Osteoblast (primary cell): ENCODE measurements at regions not wholly inside any gene's neighbourhood (a gene's known extent, or its start where the extent isn't known, plus 50 kb on each side); places are given as distances from the start of the nearest gene placed in this dataset.

Experiments used
- DNase-seq: peaks from one replicate; pipeline ENCODE4 v3.0.0; 2011; ENCODE audit warnings: low spot score, mixed read lengths; ENCODE audit not compliant: insufficient read length; ENCODE audit errors: missing footprints
- H2AFZ ChIP-seq: 2 replicates; pipeline ENCODE4 v1.6.0; 2011; ENCODE audit warnings: mild to moderate bottlenecking, low read length
- H3K27ac ChIP-seq: 2 replicates; pipeline ENCODE4 v1.5.1; 2011; ENCODE audit warnings: mild to moderate bottlenecking, low read depth, low read length, moderate library complexity
- H3K27me3 ChIP-seq: 2 replicates; pipeline ENCODE4 v1.6.0; 2012; ENCODE audit warnings: mild to moderate bottlenecking, control low read depth, inconsistent platforms, low read length, moderate library complexity; ENCODE audit not compliant: insufficient read depth
- H3K36me3 ChIP-seq: 2 replicates; pipeline ENCODE4 v1.5.1; 2011; ENCODE audit warnings: mild to moderate bottlenecking, low read length, control low read depth, moderate library complexity; ENCODE audit not compliant: insufficient read depth
- H3K4me1 ChIP-seq: 2 replicates; pipeline ENCODE4 v1.5.1; 2011; ENCODE audit warnings: mild to moderate bottlenecking, low read length, control low read depth, moderate library complexity; ENCODE audit not compliant: insufficient read depth
- H3K4me2 ChIP-seq: 2 replicates; pipeline ENCODE4 v1.6.0; 2011; ENCODE audit warnings: mild to moderate bottlenecking, low read length; ENCODE audit not compliant: insufficient read depth
- H3K4me3 ChIP-seq: fragments of 200-600 bp; sonication (generic); 3 replicates; pipeline ENCODE4 v1.5.1; 2012; ENCODE audit warnings: mild to moderate bottlenecking, low read length, inconsistent platforms; ENCODE audit not compliant: insufficient read depth
- H3K79me2 ChIP-seq: 2 replicates; pipeline ENCODE4 v1.6.0; 2012; ENCODE audit warnings: mild to moderate bottlenecking, low read length, control low read depth, inconsistent platforms; ENCODE audit not compliant: insufficient read depth
- H3K9me3 ChIP-seq: 2 replicates; pipeline ENCODE4 v1.5.1; 2011; ENCODE audit warnings: low read depth, low read length, control low read depth
- H4K20me1 ChIP-seq: 2 replicates; pipeline ENCODE4 v1.6.0; 2012; ENCODE audit warnings: mild to moderate bottlenecking, low read length, control low read depth; ENCODE audit not compliant: insufficient read depth
- CTCF ChIP-seq: IDR thresholded peaks from 2 replicates; pipeline ENCODE4 v1.5.1; 2011; ENCODE audit warnings: mild to moderate bottlenecking, low read depth, low read length, moderate library complexity; ENCODE audit errors: extremely low read depth

GRCh38 chr14:98252820-98253219 is 1019.2 kb downstream of the BCL11B start:
- Histone ChIP-seq H3K27me3 (no peaks in the 10 kb centered on the region), H3K4me2 (no peak overlapping the region), H2AFZ (no peak overlapping the region), H3K36me3 (no peaks in the 10 kb centered on the region), H3K79me2 (no peaks in the 10 kb centered on the region), H4K20me1 (no peaks in the 10 kb centered on the region), H3K27ac (no peak overlapping the region), H3K4me1 (no peaks in the 10 kb centered on the region), H3K9me3 (peaks cover 3% of the 10 kb centered on the region), H3K4me3 (no peak overlapping the region)
- no peak for DNase-seq
- no peak for TF ChIP-seq CTCF

GRCh38 chr14:98259881-98260280 is 1012.1 kb downstream of the BCL11B start:
- no peak overlapping the region for H3K4me3 ChIP-seq
- no peak overlapping the region for H3K4me2 ChIP-seq
- no peak for DNase-seq
- no peaks in the 10 kb centered on the region for H4K20me1 ChIP-seq
- H2AFZ ChIP-seq, result no peak overlapping the region
- H3K9me3 ChIP-seq, result peaks cover 2% of the 10 kb centered on the region
- TF ChIP-seq CTCF, result no peak
- no peak overlapping the region for H3K27ac ChIP-seq
- H3K4me1 ChIP-seq, result no peaks in the 10 kb centered on the region
- H3K79me2 ChIP-seq, result no peaks in the 10 kb centered on the region
- H3K36me3 ChIP-seq, result no peaks in the 10 kb centered on the region
- no peaks in the 10 kb centered on the region for H3K27me3 ChIP-seq

- TF ChIP-seq CTCF, result no peak
- H3K4me2 ChIP-seq, result no peak overlapping the region
- H3K4me1 ChIP-seq, result no peaks in the 10 kb centered on the region
- no peaks in the 10 kb centered on the region for H3K36me3 ChIP-seq
- H3K4me3 ChIP-seq, result no peak overlapping the region
- H3K27ac ChIP-seq, result no peak overlapping the region
- no peaks in the 10 kb centered on the region for H4K20me1 ChIP-seq
- no peak overlapping the region for H2AFZ ChIP-seq
- DNase-seq, result no peak
- no peaks in the 10 kb centered on the region for H3K79me2 ChIP-seq
- H3K9me3 ChIP-seq, result peaks cover 2% of the 10 kb centered on the region
- H3K27me3 ChIP-seq, result no peaks in the 10 kb centered on the region
Observed at GRCh38 chr14:98262566-98262965, 1009.4 kb downstream of the BCL11B start.

- Histone ChIP-seq H3K27ac (no peak overlapping the region), H3K4me3 (no peak overlapping the region), H3K79me2 (no peaks in the 10 kb centered on the region), H3K4me2 (no peak overlapping the region), H3K36me3 (no peaks in the 10 kb centered on the region), H2AFZ (no peak overlapping the region), H3K27me3 (no peaks in the 10 kb centered on the region), H3K9me3 (no peaks in the 10 kb centered on the region), H4K20me1 (no peaks in the 10 kb centered on the region), H3K4me1 (no peaks in the 10 kb centered on the region)
- no peak for TF ChIP-seq CTCF
- DNase-seq, result no peak
Observed at GRCh38 chr14:98269533-98269932, 1002.5 kb downstream of the BCL11B start.
